GM18499 (cell line): ENCODE measurements at regions not wholly inside any gene's neighbourhood (a gene's known extent, or its start where the extent isn't known, plus 50 kb on each side); places are given as distances from the start of the nearest gene placed in this dataset.
"Not testable (repeated sequence)": the region's sequence is repeated elsewhere in the genome, so short reads cannot be mapped to it uniquely, and the experiment has no call there.

Experiments
- ATAC-seq: cut with Tn5 transposase; IDR thresholded peaks from one replicate; pipeline ENCODE4 v1.9.1; 2021; ENCODE audit warnings: moderate number of reproducible peaks; ENCODE audit not compliant: insufficient read depth, unreplicated experiment

- ATAC-seq: no peak
Observed at GRCh38 chr12:107511292-107511691, 174.3 kb upstream of the PWP1 start.

GRCh38 chr12:107512391-107512790, 173.2 kb upstream of the PWP1 start:
- ATAC-seq: no peak

GRCh38 chr12:107513184-107513583, 172.4 kb upstream of the PWP1 start:
- no peak for ATAC-seq

- ATAC-seq: no peak
Observed at GRCh38 chr12:107513636-107514400, 171.8 kb upstream of the PWP1 start.

- ATAC-seq: no peak
Observed at GRCh38 chr12:107514887-107515445, 170.6 kb upstream of the PWP1 start.

GRCh38 chr12:107515446-107515958, 170.1 kb upstream of the PWP1 start:
- no peak for ATAC-seq

- ATAC-seq: not testable (repeated sequence)
Observed at GRCh38 chr12:107517816-107518215, 167.8 kb upstream of the PWP1 start.

GRCh38 chr12:107518868-107519267, 166.7 kb upstream of the PWP1 start:
- ATAC-seq: no peak

GRCh38 chr12:107519906-107520859, 165.4 kb upstream of the PWP1 start:
- ATAC-seq: no peak

GRCh38 chr12:107521826-107522355, 163.7 kb upstream of the PWP1 start:
- ATAC-seq: no peak

- no peak for ATAC-seq
Observed at GRCh38 chr12:107522692-107523477, 162.7 kb upstream of the PWP1 start.

GRCh38 chr12:107523775-107524535, 161.6 kb upstream of the PWP1 start:
- no peak for ATAC-seq

GRCh38 chr12:107525063-107525718, 160.4 kb upstream of the PWP1 start:
- no peak for ATAC-seq

- no peak for ATAC-seq
Observed at GRCh38 chr12:107525719-107526554, 159.7 kb upstream of the PWP1 start.

- no peak for ATAC-seq
Observed at GRCh38 chr12:107526555-107527180, 158.9 kb upstream of the PWP1 start.

GRCh38 chr12:107528731-107529365, 156.8 kb upstream of the PWP1 start:
- no peak for ATAC-seq

- ATAC-seq: no peak
Observed at GRCh38 chr12:107529991-107530390, 155.6 kb upstream of the PWP1 start.
